Right ventricle myocardium inferior (tissue), 1 donor: ENCODE measurements at regions not wholly inside any gene's neighbourhood (a gene's known extent, or its start where the extent isn't known, plus 50 kb on each side); places are given as distances from the start of the nearest gene placed in this dataset.

Source experiments
- ATAC-seq: fragments of 200-7000 bp; cut with Tn5 transposase; one replicate; pipeline ENCODE4 v1.9.1; 2020; ENCODE audit warnings: mild to moderate bottlenecking, moderate library complexity
- DNase-seq: peaks from one replicate; pipeline ENCODE4 v3.0.0; 2021; ENCODE audit errors: missing footprints
- intact Hi-C: fragments of 100-400 bp; cut with DNase I; formaldehyde crosslinking; loops from one replicate; pipeline ENCODE4 v1.11.0; 2022
- donor health status: DM: no; HTN: yes; CAD: no; lungs with severe emphysema.

DNA sequence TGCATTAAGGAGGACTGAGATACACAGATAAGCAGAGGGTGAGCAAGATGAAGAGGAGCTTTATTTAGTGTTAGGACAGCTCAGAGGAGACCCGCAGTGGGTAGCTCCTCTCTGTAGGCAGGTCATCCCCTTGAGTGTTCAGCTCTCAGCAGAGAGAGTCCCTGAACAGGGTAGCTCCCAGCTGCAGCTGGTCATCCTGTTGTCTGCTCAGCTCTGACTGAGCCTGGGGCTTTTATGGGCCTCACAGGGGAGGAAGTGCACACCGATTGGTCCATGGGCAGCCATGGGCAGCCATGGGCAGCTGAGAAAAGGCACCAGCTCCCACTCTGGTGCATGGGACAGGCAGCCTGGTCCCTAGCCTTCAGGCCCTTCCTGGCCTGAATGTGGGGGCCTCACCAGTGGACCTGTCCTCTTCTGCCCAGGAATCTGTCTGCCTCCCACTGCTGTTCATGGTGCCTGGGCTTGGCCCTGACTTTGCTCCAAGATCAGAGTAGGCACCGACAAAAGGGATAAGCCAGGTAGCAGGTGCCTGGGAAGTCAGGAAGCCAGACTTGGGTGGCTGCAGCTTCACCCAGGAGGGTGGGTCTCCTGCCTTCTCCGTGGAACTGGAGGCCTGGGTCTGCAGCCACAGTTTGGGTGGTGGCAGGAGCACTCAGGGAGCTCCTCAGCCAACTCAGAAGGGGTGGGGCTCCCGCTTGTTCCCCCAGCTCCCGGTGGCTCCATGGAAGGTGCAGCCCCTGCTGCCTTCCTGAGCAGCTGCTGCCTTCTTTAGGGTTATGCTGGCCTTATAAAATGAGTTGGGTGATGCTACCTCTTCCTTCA, 54.7 kb downstream of the MYEOV start:
- intact Hi-C loops = no loop called here
- DNase-seq = no peak
- no peak for ATAC-seq

DNA sequence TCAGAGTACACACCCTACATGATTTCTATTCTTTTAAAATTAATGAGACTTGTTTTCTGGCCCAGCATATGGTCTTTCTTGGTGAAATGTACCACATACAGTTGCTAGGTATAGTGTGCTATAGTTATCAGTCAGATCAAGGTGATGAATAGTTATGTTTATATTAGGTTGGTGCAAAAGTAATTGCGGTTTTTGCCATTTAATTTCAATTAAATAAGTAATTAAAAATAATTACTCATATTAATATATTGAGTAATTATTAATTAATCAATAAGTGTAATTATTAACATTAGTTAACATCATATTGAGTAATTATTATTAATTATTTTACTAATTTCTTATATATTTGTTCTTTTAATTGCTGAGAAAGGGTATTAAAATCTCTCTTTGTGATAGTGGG, 56.1 kb downstream of the MYEOV start:
- intact Hi-C loops = no loop called here
- DNase-seq = no peak
- ATAC-seq = no peak

DNA sequence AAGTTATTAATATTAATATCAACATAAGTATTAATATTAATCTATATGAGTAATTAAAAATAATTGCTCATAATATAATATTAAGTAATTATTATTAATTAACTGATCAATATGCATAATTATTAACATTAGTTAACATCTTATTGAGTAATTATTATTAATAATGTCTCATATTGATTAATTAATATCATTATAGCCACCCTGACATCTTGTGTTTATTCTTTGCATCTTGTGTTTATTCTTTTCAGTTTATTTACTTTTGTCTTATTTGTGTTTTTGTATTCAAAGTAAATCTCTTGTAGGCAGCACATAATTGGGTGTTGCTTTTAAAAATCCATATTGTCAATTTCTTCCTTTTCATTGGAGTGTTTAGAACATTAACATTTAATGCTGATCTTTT, 56.6 kb downstream of the MYEOV start:
- no peak for DNase-seq
- intact Hi-C loops = no loop called here

GRCh38 chr11:69351460-69351859, 57.5 kb downstream of the MYEOV start:
- no peak for ATAC-seq
- intact Hi-C loops = no loop called here

More for the DNA sequence above, 56.6 kb downstream of the MYEOV start:
- ATAC-seq = no peak

DNA sequence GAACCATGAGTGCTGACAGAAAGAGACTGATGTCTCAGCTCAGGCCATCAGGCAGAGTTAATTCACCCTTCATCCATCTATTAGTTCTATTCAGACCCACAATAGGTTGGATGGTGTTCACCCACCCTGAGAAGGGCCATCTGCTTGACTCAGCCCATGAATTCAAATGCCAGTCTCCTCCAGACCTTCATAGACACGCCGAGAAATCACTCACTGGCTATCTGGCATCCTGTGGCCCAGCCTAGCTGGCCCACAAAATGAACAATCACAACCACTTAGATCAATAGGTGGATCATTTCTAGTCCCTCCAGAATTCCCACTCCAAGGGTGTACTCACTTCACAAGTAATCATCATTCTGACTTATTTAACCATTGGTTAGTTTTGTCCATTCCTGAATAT, 58.2 kb downstream of the MYEOV start:
- DNase-seq = no peak
- ATAC-seq = no peak
- intact Hi-C loops = no loop called here

More at GRCh38 chr11:69351460-69351859, 57.5 kb downstream of the MYEOV start:
- DNase-seq = no peak

DNA sequence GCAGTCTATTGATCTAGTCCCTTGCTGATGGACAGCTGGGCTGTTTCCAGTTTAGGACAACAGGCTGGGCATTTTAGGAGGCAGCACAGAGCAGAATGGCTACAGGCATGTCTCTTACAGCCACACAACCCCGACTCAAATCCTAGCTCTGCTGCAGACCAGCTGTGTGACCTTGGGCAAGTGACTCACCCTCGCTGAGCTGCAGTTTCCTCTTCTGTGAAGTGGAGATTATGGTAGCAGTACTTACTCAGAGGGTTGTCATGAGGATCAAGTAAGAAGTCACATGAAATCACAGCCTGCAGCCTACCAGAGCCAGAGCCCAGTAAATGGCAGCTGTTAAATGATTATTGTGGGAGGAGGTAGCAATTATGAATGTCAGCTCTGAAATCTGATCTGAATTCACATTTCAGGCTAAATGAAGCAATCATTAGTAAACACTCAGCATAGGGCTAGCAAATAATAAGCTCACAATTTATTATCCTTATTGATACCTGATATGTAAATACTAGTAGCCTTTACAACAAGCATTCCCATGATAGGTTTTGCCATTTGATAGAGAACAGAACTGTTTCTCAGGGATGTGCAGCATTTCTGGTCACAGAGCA, 58.9 kb downstream of the MYEOV start:
- no peak for DNase-seq
- no peak for ATAC-seq
- intact Hi-C loops = no loop called here

DNA sequence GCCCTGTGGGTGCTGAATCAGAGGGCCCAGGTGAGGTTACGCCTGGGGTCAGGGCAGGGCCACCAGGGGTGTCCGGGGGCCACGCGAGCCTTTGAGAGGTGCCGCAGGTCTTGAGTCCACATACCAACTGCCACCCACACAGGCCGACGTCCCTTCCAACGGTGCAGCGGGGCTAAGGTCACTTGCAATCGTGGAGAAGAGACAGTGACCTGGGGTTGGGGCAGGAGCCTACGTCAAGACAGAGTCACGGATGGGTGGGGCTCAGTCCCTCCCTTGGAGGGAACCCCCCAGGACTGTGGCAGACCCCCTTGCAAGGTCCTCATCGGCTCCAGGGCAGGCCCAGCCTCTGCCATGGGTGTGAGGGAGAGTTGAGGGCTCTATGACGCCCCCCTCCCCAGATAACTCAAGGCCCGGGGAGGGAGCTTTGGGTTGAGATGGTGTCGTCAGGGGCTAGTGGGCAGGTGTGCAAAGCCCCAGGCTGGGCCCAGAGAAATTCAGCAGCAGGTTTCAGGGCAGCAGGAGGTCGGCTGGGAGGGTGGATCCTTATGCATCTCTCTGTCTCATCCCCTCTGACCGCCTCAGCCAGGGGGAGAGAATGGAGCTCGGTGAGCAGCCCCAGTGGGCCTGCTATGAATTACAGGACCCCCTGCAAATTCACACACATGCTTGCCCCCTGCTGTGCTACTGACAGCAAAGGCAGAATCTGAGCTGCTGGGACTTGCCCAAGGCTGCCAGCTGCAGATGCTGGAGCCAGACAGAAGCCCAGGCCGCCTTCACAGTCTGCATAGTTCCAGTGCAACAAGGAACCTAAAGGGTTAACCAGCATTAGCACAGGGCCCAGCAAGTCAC, 60.0 kb downstream of the MYEOV start:
- no peak for ATAC-seq
- intact Hi-C loops = no loop called here
- no peak for DNase-seq

GRCh38 chr11:69354545-69354897, 60.6 kb downstream of the MYEOV start:
- intact Hi-C loops = no loop called here
- ATAC-seq = no peak
- no peak for DNase-seq

GRCh38 chr11:69355346-69355940, 61.5 kb downstream of the MYEOV start:
- DNase-seq (no peak), ATAC-seq (no peak)
- intact Hi-C loops = no loop called here

DNA sequence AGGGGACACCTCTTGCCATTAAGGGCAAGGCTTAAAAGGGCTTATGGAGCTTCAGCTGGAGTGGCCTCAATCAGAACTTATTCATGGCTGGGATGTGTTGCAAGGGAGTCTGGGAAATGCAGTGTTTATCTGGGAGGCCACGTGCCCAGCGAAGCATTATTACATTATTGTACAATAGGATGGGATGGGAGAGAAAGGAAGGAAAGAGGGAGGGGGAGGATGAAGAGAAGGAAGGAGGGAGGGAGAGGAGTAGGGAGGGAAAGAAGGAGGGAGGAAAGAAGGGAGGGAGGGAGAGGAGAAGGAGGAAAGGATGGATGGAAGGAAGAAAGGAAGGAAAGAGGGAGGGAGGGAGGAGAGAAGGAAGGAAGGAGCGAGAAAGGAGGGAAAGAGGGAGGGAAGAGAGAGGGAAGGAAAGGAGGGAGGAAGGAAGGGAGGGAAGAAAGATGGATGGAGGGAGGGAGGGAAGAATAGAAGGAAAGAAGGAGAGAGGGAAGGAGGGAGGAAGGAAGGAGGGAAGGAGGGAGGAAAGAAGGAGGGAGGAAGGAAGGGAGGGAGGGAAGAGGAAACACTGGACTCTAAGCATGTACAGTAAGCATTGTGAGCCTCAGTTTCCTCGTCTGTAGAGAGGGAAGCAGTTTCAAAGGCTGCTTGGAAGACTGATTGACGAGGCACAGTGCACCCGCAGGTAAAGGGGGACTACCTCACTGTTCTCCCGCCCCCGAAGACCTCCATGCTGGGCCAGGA, 62.2 kb downstream of the MYEOV start:
- DNase-seq (no peak), ATAC-seq (no peak)
- intact Hi-C loops = no loop called here

GRCh38 chr11:69356703-69357457, 62.9 kb downstream of the MYEOV start:
- intact Hi-C loops = no loop called here
- DNase-seq (no peak), ATAC-seq (no peak)

GRCh38 chr11:69357458-69358397, 63.8 kb downstream of the MYEOV start:
- no peak for ATAC-seq
- intact Hi-C loops = no loop called here
- DNase-seq = no peak

GRCh38 chr11:69358398-69359020, 64.6 kb downstream of the MYEOV start:
- intact Hi-C loops = no loop called here
- no peak for DNase-seq
- no peak for ATAC-seq

DNA sequence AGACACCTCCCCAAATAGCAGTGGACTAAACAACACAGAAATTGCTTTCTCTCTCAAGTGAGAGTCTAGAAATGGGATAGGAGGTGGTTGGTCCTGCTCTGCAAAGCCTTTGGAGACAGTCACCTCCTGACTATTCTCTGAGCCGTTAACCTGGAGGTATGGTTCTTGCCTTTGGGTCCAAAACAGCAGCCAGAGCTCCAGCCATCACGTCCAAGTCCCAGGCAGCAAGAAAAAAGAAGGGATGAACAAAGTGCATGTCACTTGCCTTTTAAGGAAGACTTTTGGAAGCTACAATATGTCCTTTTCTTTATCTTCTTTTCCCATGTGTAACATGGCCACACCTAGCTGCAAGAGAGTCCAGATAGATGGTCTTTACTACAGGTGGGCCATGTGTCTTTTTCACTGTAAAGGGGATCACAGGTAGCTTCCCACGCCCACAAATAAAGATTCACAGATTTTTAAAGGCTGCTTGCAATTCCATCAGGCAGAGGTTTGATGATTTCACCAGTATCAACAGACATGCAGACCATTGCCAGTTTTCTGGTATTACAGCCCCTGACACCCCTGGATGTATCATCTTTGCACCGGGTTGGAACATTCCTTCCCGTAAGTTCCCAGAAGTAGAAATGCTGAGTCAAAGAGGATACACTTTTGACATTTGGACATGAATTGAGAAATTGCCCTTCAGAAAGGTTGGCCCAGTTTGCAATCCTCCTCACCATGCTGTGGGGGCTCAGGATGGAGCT, 66.0 kb downstream of the MYEOV start:
- intact Hi-C loops = no loop called here

GRCh38 chr11:69360606-69361005, 66.7 kb downstream of the MYEOV start:
- intact Hi-C loops = no loop called here
- DNase-seq (no peak), ATAC-seq (no peak)

More for the DNA sequence above, 66.0 kb downstream of the MYEOV start:
- DNase-seq (no peak), ATAC-seq (no peak)

DNA sequence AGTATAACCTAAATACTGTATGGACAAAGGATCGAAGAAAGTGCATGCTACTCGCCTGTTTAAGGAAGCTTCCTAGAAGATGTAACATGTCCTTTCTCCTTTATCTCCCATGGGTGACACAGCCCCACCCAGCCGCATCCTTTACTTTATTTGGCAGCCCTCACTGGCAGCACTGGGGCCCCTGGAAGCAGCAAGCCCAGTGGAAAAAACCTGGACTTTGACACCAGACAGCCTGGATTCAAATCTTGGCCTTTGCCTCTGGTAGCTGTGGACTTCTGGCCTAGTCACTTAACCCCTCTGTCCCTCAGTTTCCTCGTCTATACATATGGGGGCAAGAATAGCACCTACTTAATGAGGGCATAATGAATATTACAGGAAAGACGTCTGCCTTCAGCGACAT, 67.1 kb downstream of the MYEOV start:
- intact Hi-C loops = no loop called here
- DNase-seq (no peak), ATAC-seq (no peak)
